GM21526 (cell line): ENCODE measurements at regions not wholly inside any gene's neighbourhood (a gene's known extent, or its start where the extent isn't known, plus 50 kb on each side); places are given as distances from the start of the nearest gene placed in this dataset.

Experiments
- ATAC-seq: cut with Tn5 transposase; IDR thresholded peaks from one replicate; pipeline ENCODE4 v1.9.1; 2021; ENCODE audit warnings: moderate library complexity; ENCODE audit not compliant: unreplicated experiment, low FRiP score

GRCh38 chr2:241942416-241943208, 73.1 kb downstream of the RTP5 start:
- no peak for ATAC-seq

- ATAC-seq = no peak
These were observed 73.8 kb downstream of the RTP5 start for GRCh38 chr2:241943209-241943850.

GRCh38 chr2:241943961-241944575, 74.5 kb downstream of the RTP5 start:
- no peak for ATAC-seq

GRCh38 chr2:241944821-241945220, 75.3 kb downstream of the RTP5 start:
- no peak for ATAC-seq

GRCh38 chr2:241945311-241945710, 75.8 kb downstream of the RTP5 start:
- ATAC-seq = no peak

- ATAC-seq = no peak
These were observed 76.3 kb downstream of the RTP5 start for GRCh38 chr2:241945803-241946202.

GRCh38 chr2:241946306-241947003, 76.9 kb downstream of the RTP5 start:
- no peak for ATAC-seq

GRCh38 chr2:241947004-241947350, 77.4 kb downstream of the RTP5 start:
- ATAC-seq = no peak

GRCh38 chr2:241947401-241947800, 77.9 kb downstream of the RTP5 start:
- no peak for ATAC-seq

GRCh38 chr2:241947876-241948275, 78.3 kb downstream of the RTP5 start:
- no peak for ATAC-seq

- no peak for ATAC-seq
These were observed 78.9 kb downstream of the RTP5 start for GRCh38 chr2:241948299-241948897.

GRCh38 chr2:241948901-241949735, 79.6 kb downstream of the RTP5 start:
- ATAC-seq = no peak

- ATAC-seq = no peak
These were observed 80.3 kb downstream of the RTP5 start for GRCh38 chr2:241949736-241950412.

GRCh38 chr2:241950413-241951315, 81.1 kb downstream of the RTP5 start:
- no peak for ATAC-seq

- no peak for ATAC-seq
These were observed 81.8 kb downstream of the RTP5 start for GRCh38 chr2:241951316-241951700.

GRCh38 chr2:241951920-241952319, 82.4 kb downstream of the RTP5 start:
- no peak for ATAC-seq

- no peak for ATAC-seq
These were observed 83.3 kb downstream of the RTP5 start for GRCh38 chr2:241952816-241953215.

GRCh38 chr2:241953324-241953928, 83.9 kb downstream of the RTP5 start:
- ATAC-seq = no peak
